ENCODE measurements at regions not wholly inside any gene's neighbourhood (a gene's known extent, or its start where the extent isn't known, plus 50 kb on each side); places are given as distances from the start of the nearest gene placed in this dataset.

DNA sequence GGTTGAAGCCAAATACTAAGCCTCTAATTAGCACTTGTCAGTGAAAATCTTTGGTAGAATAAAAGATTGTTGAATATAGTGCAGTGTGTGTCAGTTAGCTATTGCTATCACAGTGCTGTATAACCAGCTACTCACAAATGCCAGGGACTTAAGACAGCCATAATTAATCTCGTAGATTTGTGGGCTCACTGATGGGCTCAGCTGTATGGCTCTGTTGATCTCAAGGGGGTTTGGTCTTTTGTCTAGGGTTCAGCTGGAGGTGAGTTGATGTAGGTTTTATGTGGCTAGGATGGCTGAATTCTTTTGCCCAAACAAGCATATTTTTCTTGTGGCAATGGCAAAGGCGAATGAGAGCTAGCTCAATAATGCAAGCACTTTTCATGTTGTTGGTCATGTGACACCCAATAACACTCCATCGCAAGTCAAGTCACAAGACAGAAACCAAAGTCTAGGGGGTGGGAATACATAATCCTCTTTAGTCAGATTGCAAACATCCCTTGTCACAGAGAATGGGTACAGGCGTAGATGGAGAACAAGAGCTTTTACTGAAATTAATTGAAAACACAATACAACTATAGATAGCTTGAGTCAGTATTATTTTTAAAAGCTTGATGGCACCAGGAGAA lies 121.7 kb upstream of the EDNRB start:
- H3K4me3 ChIP-seq (ENCODE audit: low read length), result no peak overlapping the region
- DNase-seq (ENCODE audit: low read depth), result no peak
- TF ChIP-seq CTCF (IDR thresholded peaks at IDR 0.05; ENCODE audit: insufficient read depth, low read depth, low read length, missing control alignments), result no peak

- TF ChIP-seq CTCF (IDR thresholded peaks at IDR 0.05; ENCODE audit: insufficient read depth, low read depth, low read length, missing control alignments), result no peak
- DNase-seq (ENCODE audit: low read depth), result no peak
- H3K4me3 ChIP-seq (ENCODE audit: low read length), result no peak overlapping the region
Measured at GRCh38 chr13:78036841-78037240, 118.2 kb upstream of the EDNRB start.

DNA sequence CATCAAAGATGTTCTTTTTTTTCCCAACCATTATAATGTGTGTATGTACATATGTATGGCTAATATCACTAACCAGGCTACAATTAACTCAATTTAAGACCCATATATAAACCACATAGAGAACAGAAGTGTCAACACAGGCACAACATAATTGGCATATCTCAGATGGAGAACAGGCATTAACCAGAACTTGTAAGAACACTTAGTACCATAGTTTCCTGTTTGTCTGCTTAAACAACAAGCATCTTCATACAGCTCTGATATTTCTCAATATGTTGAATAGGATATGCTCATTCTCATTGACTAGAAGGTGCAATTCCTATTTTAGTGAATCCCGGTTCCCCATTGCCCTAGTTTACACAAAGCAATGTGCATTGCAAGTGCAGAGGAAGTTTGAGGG lies 116.9 kb upstream of the EDNRB start:
- no peak overlapping the region for H3K4me3 ChIP-seq (ENCODE audit: low read length)
- no peak for TF ChIP-seq CTCF (IDR thresholded peaks at IDR 0.05; ENCODE audit: insufficient read depth, low read depth, low read length, missing control alignments)
- no peak for DNase-seq (ENCODE audit: low read depth)

GRCh38 chr13:78033509-78033908 lies 114.9 kb upstream of the EDNRB start:
- DNase-seq (ENCODE audit: low read depth), result no peak
- TF ChIP-seq CTCF (IDR thresholded peaks at IDR 0.05; ENCODE audit: insufficient read depth, low read depth, low read length, missing control alignments), result no peak
- no peak overlapping the region for H3K4me3 ChIP-seq (ENCODE audit: low read length)

DNA sequence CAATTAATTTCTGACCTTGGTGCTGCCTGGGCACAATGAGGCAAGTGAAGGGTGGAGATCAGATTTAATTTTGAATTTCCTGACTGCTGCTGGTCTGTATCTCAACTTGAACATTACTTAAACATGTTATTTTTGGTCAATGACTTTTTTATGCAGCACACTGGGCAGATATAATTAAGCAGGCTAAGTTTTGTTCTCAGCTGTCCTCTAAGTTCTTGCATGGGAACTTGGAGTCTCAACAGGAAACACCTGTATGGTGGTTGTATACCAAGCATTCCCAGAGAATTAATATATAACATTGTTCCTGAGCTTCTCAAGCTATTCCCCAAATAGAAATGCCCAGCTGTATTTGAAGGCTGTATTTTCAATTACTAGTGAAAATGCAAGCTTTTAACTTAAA lies 113.5 kb upstream of the EDNRB start:
- no peak for TF ChIP-seq CTCF (IDR thresholded peaks at IDR 0.05; ENCODE audit: insufficient read depth, low read depth, low read length, missing control alignments)
- no peak overlapping the region for H3K4me3 ChIP-seq (ENCODE audit: low read length)
- no peak for DNase-seq (ENCODE audit: low read depth)

DNA sequence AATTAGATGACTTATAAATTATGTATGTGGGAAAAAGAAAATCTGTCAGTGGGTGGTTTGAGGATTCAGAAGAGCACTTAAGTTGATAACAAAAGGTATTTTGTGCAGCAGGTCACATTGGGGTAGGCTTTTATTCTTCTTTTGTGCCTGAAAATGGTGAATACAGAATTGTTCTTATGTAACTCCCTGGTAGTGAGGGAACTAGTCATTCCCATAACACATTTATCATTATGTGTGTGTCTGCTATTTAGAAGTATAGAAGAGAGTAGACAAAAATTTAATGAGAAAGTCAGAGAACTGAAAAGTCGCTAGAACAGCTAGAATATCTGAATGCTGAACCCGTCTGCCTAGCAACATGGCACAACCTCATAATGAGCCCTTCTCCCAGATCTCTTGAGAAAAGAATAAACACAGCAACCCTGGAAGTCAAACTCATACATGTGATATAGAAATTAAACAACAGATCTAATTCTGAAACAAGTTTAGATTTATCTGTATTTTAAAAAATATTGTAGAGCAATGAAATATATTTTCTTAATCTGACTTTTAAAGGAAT lies 111.8 kb upstream of the EDNRB start:
- no peak for DNase-seq (ENCODE audit: low read depth)
- H3K4me3 ChIP-seq (ENCODE audit: low read length), result no peak overlapping the region
- no peak for TF ChIP-seq CTCF (IDR thresholded peaks at IDR 0.05; ENCODE audit: insufficient read depth, low read depth, low read length, missing control alignments)

DNA sequence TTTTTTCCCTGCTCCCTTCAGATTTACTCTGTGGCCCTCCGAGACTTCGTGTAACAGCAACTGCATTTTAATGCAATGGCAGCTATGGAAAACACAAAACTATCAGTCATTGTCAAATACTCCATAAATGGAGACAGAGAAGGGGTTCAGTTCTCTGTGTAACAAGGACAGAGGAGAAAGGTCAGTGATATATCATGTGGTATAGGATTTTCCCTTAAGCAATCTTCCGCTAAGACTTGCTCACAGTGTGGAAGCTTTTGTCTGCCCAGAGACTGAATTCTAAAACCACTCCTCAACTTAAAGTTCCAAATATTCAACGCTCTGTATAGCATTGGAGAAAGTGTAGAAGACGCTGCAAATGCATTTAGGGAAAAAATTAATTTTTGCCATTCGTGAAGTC lies 111.3 kb upstream of the EDNRB start:
- no peak overlapping the region for H3K4me3 ChIP-seq (ENCODE audit: low read length)
- no peak for DNase-seq (ENCODE audit: low read depth)
- no peak for TF ChIP-seq CTCF (IDR thresholded peaks at IDR 0.05; ENCODE audit: insufficient read depth, low read depth, low read length, missing control alignments)

Data from epithelial cell of esophagus (primary cell).